BLaER1 (cell line): ENCODE measurements at regions not wholly inside any gene's neighbourhood (a gene's known extent, or its start where the extent isn't known, plus 50 kb on each side); places are given as distances from the start of the nearest gene placed in this dataset.
"Not testable (repeated sequence)": the region's sequence is repeated elsewhere in the genome, so short reads cannot be mapped to it uniquely, and the experiment has no call there.

Source experiments
- H3K27ac ChIP-seq: shearing (Covaris generic); formaldehyde crosslinking; 2 replicates; pipeline ENCODE4 v1.8.1; 2022
- H3K27me3 ChIP-seq: shearing (Covaris generic); formaldehyde crosslinking; 2 replicates; pipeline ENCODE4 v1.8.1; 2022
- H3K36me3 ChIP-seq: shearing (Covaris generic); formaldehyde crosslinking; 2 replicates; pipeline ENCODE4 v1.8.1; 2022
- H3K4me1 ChIP-seq: shearing (Covaris generic); formaldehyde crosslinking; 2 replicates; pipeline ENCODE4 v1.8.1; 2022
- H3K4me2 ChIP-seq: shearing (Covaris generic); formaldehyde crosslinking; 2 replicates; pipeline ENCODE4 v1.8.1; 2022
- H3K4me3 ChIP-seq: shearing (Covaris generic); formaldehyde crosslinking; 2 replicates; pipeline ENCODE4 v1.8.1; 2022
- H3K9ac ChIP-seq: shearing (Covaris generic); formaldehyde crosslinking; 2 replicates; pipeline ENCODE4 v1.8.1; 2022
- H3K9me3 ChIP-seq: shearing (Covaris generic); formaldehyde crosslinking; 2 replicates; pipeline ENCODE4 v1.8.1; 2022
- H4K20me1 ChIP-seq: shearing (Covaris generic); formaldehyde crosslinking; 2 replicates; pipeline ENCODE4 v1.8.1; 2022
- Cebpa-rat ChIP-seq: shearing (Covaris generic); IDR thresholded peaks from 2 replicates; pipeline ENCODE4 v1.8.1; 2022

- H3K9ac ChIP-seq = no peak overlapping the region
- no peak overlapping the region for H3K4me2 ChIP-seq
- no peak overlapping the region for H3K27ac ChIP-seq
- TF ChIP-seq Cebpa-rat = no peak
- no peaks in the 10 kb centered on the region for H3K27me3 ChIP-seq
- no peak overlapping the region for H3K4me3 ChIP-seq
- no peaks in the 10 kb centered on the region for H3K4me1 ChIP-seq
- no peaks in the 10 kb centered on the region for H3K9me3 ChIP-seq
- H4K20me1 ChIP-seq = no peaks in the 10 kb centered on the region
- H3K36me3 ChIP-seq = no peaks in the 10 kb centered on the region
Observed at GRCh38 chr5:100641833-100642232, 106.7 kb downstream of the FAM174A start.

- H3K9me3 ChIP-seq = no peaks in the 10 kb centered on the region
- H3K4me1 ChIP-seq = no peaks in the 10 kb centered on the region
- H3K4me3 ChIP-seq = no peak overlapping the region
- no peaks in the 10 kb centered on the region for H3K27me3 ChIP-seq
- no peak overlapping the region for H3K9ac ChIP-seq
- H4K20me1 ChIP-seq = no peaks in the 10 kb centered on the region
- H3K27ac ChIP-seq = no peak overlapping the region
- no peak overlapping the region for H3K4me2 ChIP-seq
- H3K36me3 ChIP-seq = no peaks in the 10 kb centered on the region
- TF ChIP-seq Cebpa-rat = no peak
Observed at GRCh38 chr5:100643473-100643872, 108.3 kb downstream of the FAM174A start.

- H3K27me3 ChIP-seq = no peaks in the 10 kb centered on the region
- no peak overlapping the region for H3K27ac ChIP-seq
- TF ChIP-seq Cebpa-rat = no peak
- H3K4me3 ChIP-seq = no peak overlapping the region
- H4K20me1 ChIP-seq = no peaks in the 10 kb centered on the region
- H3K36me3 ChIP-seq = no peaks in the 10 kb centered on the region
- H3K4me1 ChIP-seq = no peaks in the 10 kb centered on the region
- H3K4me2 ChIP-seq = no peak overlapping the region
- H3K9me3 ChIP-seq = no peaks in the 10 kb centered on the region
- H3K9ac ChIP-seq = no peak overlapping the region
Observed at GRCh38 chr5:100644185-100644584, 109.0 kb downstream of the FAM174A start.

GRCh38 chr5:100644776-100645175 is 109.6 kb downstream of the FAM174A start:
- Histone ChIP-seq H3K4me3 (no peak overlapping the region), H3K27me3 (no peaks in the 10 kb centered on the region), H3K27ac (no peak overlapping the region), H3K4me1 (no peaks in the 10 kb centered on the region), H3K9ac (no peak overlapping the region), H3K4me2 (no peak overlapping the region), H3K9me3 (no peaks in the 10 kb centered on the region), H4K20me1 (no peaks in the 10 kb centered on the region), H3K36me3 (no peaks in the 10 kb centered on the region)
- no peak for TF ChIP-seq Cebpa-rat

GRCh38 chr5:100646011-100646410 is 110.8 kb downstream of the FAM174A start:
- Histone ChIP-seq H3K27me3 (no peaks in the 10 kb centered on the region), H3K9me3 (no peaks in the 10 kb centered on the region), H3K4me1 (no peaks in the 10 kb centered on the region), H4K20me1 (no peaks in the 10 kb centered on the region), H3K4me3 (no peak overlapping the region), H3K9ac (no peak overlapping the region), H3K27ac (no peak overlapping the region), H3K4me2 (no peak overlapping the region), H3K36me3 (no peaks in the 10 kb centered on the region)
- TF ChIP-seq Cebpa-rat = no peak

GRCh38 chr5:100646691-100647090 is 111.5 kb downstream of the FAM174A start:
- no peak overlapping the region for H3K27ac ChIP-seq
- no peaks in the 10 kb centered on the region for H3K27me3 ChIP-seq
- H3K4me2 ChIP-seq = no peak overlapping the region
- no peaks in the 10 kb centered on the region for H3K4me1 ChIP-seq
- H3K4me3 ChIP-seq = no peak overlapping the region
- no peaks in the 10 kb centered on the region for H4K20me1 ChIP-seq
- no peaks in the 10 kb centered on the region for H3K9me3 ChIP-seq
- no peak for TF ChIP-seq Cebpa-rat
- H3K9ac ChIP-seq = no peak overlapping the region
- H3K36me3 ChIP-seq = no peaks in the 10 kb centered on the region

GRCh38 chr5:100647461-100648230 is 112.5 kb downstream of the FAM174A start:
- Histone ChIP-seq H3K9me3 (no peaks in the 10 kb centered on the region), H3K36me3 (no peaks in the 10 kb centered on the region), H3K4me2 (no peak overlapping the region), H3K9ac (no peak overlapping the region), H3K27me3 (no peaks in the 10 kb centered on the region), H3K4me1 (no peaks in the 10 kb centered on the region), H3K4me3 (no peak overlapping the region), H4K20me1 (no peaks in the 10 kb centered on the region), H3K27ac (no peak overlapping the region)
- no peak for TF ChIP-seq Cebpa-rat

GRCh38 chr5:100654895-100655294 is 119.7 kb downstream of the FAM174A start:
- Histone ChIP-seq H3K36me3 (no peaks in the 10 kb centered on the region), H3K9me3 (0 out of 2 replicates have a peak, but pooled peaks cover 6% of the 10 kb centered on the region), H3K4me3 (no peak overlapping the region), H3K27me3 (no peaks in the 10 kb centered on the region), H4K20me1 (no peaks in the 10 kb centered on the region), H3K27ac (no peak overlapping the region), H3K9ac (no peak overlapping the region), H3K4me1 (no peaks in the 10 kb centered on the region), H3K4me2 (no peak overlapping the region)
- no peak for TF ChIP-seq Cebpa-rat

GRCh38 chr5:100656771-100657170 is 121.6 kb downstream of the FAM174A start:
- not testable (repeated sequence) for H3K36me3 ChIP-seq, H3K4me2 ChIP-seq

GRCh38 chr5:100659080-100659795 is 124.1 kb downstream of the FAM174A start:
- H3K36me3 ChIP-seq = no peaks in the 10 kb centered on the region
- H3K27ac ChIP-seq = no peak overlapping the region
- no peaks in the 10 kb centered on the region for H4K20me1 ChIP-seq
- no peaks in the 10 kb centered on the region for H3K4me1 ChIP-seq
- no peak overlapping the region for H3K9ac ChIP-seq
- no peak overlapping the region for H3K4me2 ChIP-seq
- H3K27me3 ChIP-seq = no peaks in the 10 kb centered on the region
- H3K9me3 ChIP-seq = 0 out of 2 replicates have a peak, but pooled peaks cover 6% of the 10 kb centered on the region
- no peak overlapping the region for H3K4me3 ChIP-seq
- no peak for TF ChIP-seq Cebpa-rat

More at GRCh38 chr5:100656771-100657170, 121.6 kb downstream of the FAM174A start:
- H3K9me3 ChIP-seq, H4K20me1 ChIP-seq, H3K27ac ChIP-seq, H3K4me1 ChIP-seq, H3K27me3 ChIP-seq, H3K9ac ChIP-seq, H3K4me3 ChIP-seq: not testable (repeated sequence)
